ENCODE measurements at regions not wholly inside any gene's neighbourhood (a gene's known extent, or its start where the extent isn't known, plus 50 kb on each side); places are given as distances from the start of the nearest gene placed in this dataset.

DNA sequence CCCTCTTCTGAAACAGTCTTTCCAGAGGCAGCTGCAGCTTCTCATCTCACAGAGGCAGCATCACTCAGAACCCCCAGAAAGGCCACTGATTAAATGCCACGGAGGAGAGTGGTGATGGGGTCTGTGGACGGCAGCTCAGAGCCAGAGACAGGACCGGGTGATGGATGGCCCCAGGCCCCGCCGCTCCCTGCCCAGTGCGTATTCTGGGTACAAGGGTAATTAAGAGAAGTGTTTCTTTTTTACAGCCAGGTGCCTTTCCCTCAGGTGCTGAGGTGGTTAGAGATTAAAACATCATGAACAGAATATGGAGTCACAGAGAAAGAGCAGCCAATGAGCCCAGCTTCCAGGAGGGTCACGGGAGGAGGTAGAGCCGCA is 434.5 kb downstream of the PREX1 start:
- ATAC-seq, result no peak
- TF ChIP-seq OSR1 (CRISPR knock-in tag; IDR thresholded peaks at IDR 0.05), result no peak
- TF ChIP-seq GLIS3 (CRISPR knock-in tag; IDR thresholded peaks at IDR 0.05), result no peak
- TF ChIP-seq RARB (CRISPR knock-in tag; IDR thresholded peaks at IDR 0.05), result no peak
- no peak for TF ChIP-seq BACH2 (CRISPR knock-in tag; IDR thresholded peaks at IDR 0.05; ENCODE audit: borderline replicate concordance)

DNA sequence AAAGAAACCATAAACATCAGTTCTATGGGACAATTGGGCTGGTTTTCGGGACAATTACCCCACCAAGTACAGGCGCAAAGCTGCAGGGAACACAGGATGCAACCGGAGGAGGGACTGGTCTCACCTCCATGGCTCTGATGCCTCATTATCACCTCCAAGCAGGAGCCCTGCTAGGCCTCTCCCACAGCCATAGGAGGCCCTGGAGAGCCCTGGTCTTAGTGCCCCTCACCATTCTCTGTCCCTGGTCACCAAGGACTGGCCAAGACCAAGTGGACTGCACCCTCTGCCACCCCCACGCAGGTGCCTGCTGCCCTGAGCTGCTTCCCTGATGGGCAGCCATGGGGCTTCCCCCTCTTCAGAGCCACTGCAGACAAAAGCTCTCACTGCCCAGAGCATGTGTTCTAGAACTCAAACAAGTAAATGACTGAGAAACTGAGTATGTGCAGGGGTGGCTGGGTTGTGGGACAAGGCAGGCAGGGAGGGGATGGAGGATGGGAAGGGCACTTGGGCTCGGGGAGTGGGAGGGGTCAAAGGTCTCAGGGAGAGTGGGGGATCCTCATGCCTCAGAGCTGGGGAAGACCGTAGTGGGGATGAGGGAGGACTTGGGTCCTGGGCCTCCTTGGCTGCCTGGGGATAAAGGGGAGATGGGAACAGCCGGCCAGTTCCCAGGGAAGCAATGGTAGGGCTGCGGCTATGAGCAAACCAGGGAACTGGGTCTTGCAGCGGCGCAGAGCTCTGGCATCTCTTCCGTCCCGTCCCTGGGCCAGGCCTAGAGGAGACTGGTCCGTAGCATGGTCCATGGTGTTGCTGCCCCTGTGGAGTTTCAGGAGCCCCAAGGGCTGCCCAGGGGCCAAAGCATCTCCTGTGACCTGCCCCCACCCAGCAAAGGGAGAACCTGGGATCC is 435.1 kb downstream of the PREX1 start:
- TF ChIP-seq, protein P1, sequence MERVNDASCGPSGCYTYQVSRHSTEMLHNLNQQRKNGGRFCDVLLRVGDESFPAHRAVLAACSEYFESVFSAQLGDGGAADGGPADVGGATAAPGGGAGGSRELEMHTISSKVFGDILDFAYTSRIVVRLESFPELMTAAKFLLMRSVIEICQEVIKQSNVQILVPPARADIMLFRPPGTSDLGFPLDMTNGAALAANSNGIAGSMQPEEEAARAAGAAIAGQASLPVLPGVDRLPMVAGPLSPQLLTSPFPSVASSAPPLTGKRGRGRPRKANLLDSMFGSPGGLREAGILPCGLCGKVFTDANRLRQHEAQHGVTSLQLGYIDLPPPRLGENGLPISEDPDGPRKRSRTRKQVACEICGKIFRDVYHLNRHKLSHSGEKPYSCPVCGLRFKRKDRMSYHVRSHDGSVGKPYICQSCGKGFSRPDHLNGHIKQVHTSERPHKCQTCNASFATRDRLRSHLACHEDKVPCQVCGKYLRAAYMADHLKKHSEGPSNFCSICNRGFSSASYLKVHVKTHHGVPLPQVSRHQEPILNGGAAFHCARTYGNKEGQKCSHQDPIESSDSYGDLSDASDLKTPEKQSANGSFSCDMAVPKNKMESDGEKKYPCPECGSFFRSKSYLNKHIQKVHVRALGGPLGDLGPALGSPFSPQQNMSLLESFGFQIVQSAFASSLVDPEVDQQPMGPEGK (CRISPR knock-in tag; IDR thresholded peaks at IDR 0.05; ENCODE audit: borderline replicate concordance), result no peak
- no peak for TF ChIP-seq ARNTL (CRISPR knock-in tag; IDR thresholded peaks at IDR 0.05; ENCODE audit: borderline replicate concordance, low read depth)
- TF ChIP-seq ISL1 (CRISPR knock-in tag; IDR thresholded peaks at IDR 0.05), result no peak
- no peak for TF ChIP-seq POU6F1 (CRISPR knock-in tag; IDR thresholded peaks at IDR 0.05; ENCODE audit: borderline replicate concordance, low read depth)
- no peak for TF ChIP-seq CSDC2 (CRISPR knock-in tag; IDR thresholded peaks at IDR 0.05)
- no peak for TF ChIP-seq ZNF565 (CRISPR knock-in tag; conservative IDR thresholded peaks at IDR 0.05; ENCODE audit: low read depth)
- TF ChIP-seq BACH2 (CRISPR knock-in tag; IDR thresholded peaks at IDR 0.05; ENCODE audit: borderline replicate concordance), result no peak
- TF ChIP-seq, protein P2, sequence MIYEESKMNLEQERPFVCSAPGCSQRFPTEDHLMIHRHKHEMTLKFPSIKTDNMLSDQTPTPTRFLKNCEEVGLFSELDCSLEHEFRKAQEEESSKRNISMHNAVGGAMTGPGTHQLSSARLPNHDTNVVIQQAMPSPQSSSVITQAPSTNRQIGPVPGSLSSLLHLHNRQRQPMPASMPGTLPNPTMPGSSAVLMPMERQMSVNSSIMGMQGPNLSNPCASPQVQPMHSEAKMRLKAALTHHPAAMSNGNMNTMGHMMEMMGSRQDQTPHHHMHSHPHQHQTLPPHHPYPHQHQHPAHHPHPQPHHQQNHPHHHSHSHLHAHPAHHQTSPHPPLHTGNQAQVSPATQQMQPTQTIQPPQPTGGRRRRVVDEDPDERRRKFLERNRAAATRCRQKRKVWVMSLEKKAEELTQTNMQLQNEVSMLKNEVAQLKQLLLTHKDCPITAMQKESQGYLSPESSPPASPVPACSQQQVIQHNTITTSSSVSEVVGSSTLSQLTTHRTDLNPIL (CRISPR knock-in tag; IDR thresholded peaks at IDR 0.05; ENCODE audit: low read depth), result no peak
- no peak for TF ChIP-seq TOX (CRISPR knock-in tag; IDR thresholded peaks at IDR 0.05; ENCODE audit: borderline replicate concordance)
- no peak for TF ChIP-seq TSHZ2 (CRISPR knock-in tag; IDR thresholded peaks at IDR 0.05)
- ATAC-seq, result no peak

DNA sequence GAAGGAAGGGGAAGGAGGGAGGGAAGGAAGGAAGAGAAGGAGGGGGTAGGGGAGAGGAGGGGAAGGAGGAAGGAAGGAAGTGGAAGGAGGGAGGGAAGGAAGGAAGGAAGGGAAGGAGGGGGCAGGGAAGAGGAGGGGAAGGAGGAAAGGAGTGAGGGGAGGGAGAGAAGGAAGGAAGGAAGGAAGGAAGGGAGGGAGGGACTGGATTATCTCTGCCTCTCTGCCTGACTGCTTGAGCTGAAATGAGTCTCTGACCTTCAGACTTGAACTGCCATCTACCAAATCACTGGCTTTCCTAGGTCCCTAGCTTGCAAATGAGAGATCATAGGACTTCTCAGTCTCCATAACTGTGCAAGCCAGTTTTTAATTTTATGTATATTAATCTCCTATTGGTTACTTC is 436.8 kb downstream of the PREX1 start:
- no peak for ATAC-seq
- TF ChIP-seq OSR1 (CRISPR knock-in tag; IDR thresholded peaks at IDR 0.05) (no peak), ESRRG (CRISPR knock-in tag; IDR thresholded peaks at IDR 0.05) (no peak)

GRCh38 chr20:48387675-48388074 is 440.1 kb downstream of the PREX1 start:
- 0 out of 3 replicates have a peak, but pooled peaks have one; percentile 28 for ATAC-seq
- TF ChIP-seq TCF4 (CRISPR knock-in tag; IDR thresholded peaks at IDR 0.05; ENCODE audit: borderline replicate concordance), result no peak
- TF ChIP-seq ZNF565 (CRISPR knock-in tag; conservative IDR thresholded peaks at IDR 0.05; ENCODE audit: low read depth), result no peak
- no peak for TF ChIP-seq OSR1 (CRISPR knock-in tag; IDR thresholded peaks at IDR 0.05)
- no peak for TF ChIP-seq RARB (CRISPR knock-in tag; IDR thresholded peaks at IDR 0.05)
- TF ChIP-seq CSDC2 (CRISPR knock-in tag; IDR thresholded peaks at IDR 0.05), result no peak
- no peak for TF ChIP-seq ISL1 (CRISPR knock-in tag; IDR thresholded peaks at IDR 0.05)
- no peak for TF ChIP-seq BACH2 (CRISPR knock-in tag; IDR thresholded peaks at IDR 0.05; ENCODE audit: borderline replicate concordance)
- TF ChIP-seq, protein P1 (CRISPR knock-in tag; IDR thresholded peaks at IDR 0.05; ENCODE audit: borderline replicate concordance), result no peak
- no peak for TF ChIP-seq ZC3H10 (CRISPR knock-in tag; IDR thresholded peaks at IDR 0.05)
- no peak for TF ChIP-seq ZFP3 (CRISPR knock-in tag; IDR thresholded peaks at IDR 0.05)
- no peak for TF ChIP-seq TSHZ2 (CRISPR knock-in tag; IDR thresholded peaks at IDR 0.05)
- no peak for TF ChIP-seq SNAI2 (CRISPR knock-in tag; IDR thresholded peaks at IDR 0.05)
- no peak for TF ChIP-seq ESRRG (CRISPR knock-in tag; IDR thresholded peaks at IDR 0.05)
- TF ChIP-seq, protein P2 (CRISPR knock-in tag; IDR thresholded peaks at IDR 0.05; ENCODE audit: low read depth), result no peak
- no peak for TF ChIP-seq ZFP30 (CRISPR knock-in tag; IDR thresholded peaks at IDR 0.05)
- TF ChIP-seq ZNF8 (CRISPR knock-in tag; IDR thresholded peaks at IDR 0.05), result no peak

All from SK-N-SH treated with all-trans-retinoic acid at 6 μM for 48 hours (cell line).